ENCODE measurements at regions not wholly inside any gene's neighbourhood (a gene's known extent, or its start where the extent isn't known, plus 50 kb on each side); places are given as distances from the start of the nearest gene placed in this dataset.

DNA sequence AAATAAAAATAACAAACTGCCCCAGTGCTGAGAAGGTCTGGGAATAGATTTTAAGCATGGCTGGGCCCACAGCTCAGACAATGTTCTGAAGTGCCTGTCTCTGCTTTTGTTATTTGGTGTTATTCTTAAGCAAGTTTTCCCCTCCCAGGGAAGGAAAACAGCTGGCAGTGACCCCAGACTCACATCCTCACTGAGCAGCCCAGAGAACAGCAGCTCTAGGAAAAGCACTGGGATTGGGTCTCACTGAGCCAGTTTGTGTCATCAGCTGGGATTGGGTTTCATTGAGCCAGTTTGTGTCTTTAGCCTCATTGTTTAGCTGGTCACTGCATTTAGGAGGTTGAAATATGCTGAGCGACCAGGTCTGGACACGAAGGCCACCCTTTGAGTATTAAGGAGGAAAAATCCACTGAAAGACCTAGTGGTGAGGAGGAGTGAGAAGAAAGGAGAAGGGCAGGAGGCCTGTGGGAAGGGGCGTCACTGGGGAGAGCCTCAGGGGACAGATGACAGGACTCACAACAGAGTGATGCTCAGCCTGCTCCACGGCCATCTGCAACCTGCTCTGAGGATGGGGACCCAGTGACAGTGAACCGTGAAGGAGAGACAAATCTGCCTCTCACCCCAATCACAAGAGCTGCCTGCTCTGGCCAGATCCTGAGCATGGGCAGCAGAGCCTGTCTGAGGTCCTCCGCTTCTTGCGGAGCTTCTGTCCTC, 103.8 kb downstream of the TOMM20 start:
- Histone ChIP-seq H3K4me1 (replicated peaks in 1 of 2; ENCODE audit: control insufficient read depth in 2 of 2, insufficient read depth in 2 of 2, low read length in 2 of 2) (peaks cover 0 to 13% of the 10 kb centered on the region in 2 experiments; a peak in 4 of 5 replicates), H3K79me2 (ENCODE audit: control insufficient read depth, insufficient read depth, low read length) (no peaks in the 10 kb centered on the region), H3K27me3 (ENCODE audit: control insufficient read depth in 2 of 2, insufficient read depth in 2 of 2, low read length in 2 of 2) (no peaks in the 10 kb centered on the region), H3K36me3 (ENCODE audit: control insufficient read depth, insufficient read depth, low read length) (no peaks in the 10 kb centered on the region), H3K27ac (ENCODE audit: extremely low read depth, low read depth, low read length) (no peak overlapping the region), H3K4me2 (ENCODE audit: insufficient read depth, low read length) (no peak overlapping the region), H3K9ac (ENCODE audit: insufficient read depth in 1 of 2, low read depth in 2 of 2, low read length in 2 of 2) (peak overlapping the region in 1 of 2 experiments; percentile 37; a peak in 1 of 4 replicates), H2AFZ (ENCODE audit: low read depth, low read length) (no peak overlapping the region), H3K4me3 (no peak overlapping the region), H3K9me1 (ENCODE audit: control insufficient read depth, insufficient read depth, low read length) (no peaks in the 10 kb centered on the region), H3K9me3 (replicated peaks; ENCODE audit: control insufficient read depth, insufficient read depth, low read depth, low read length) (peaks cover 4% of the 10 kb centered on the region; the same call in 1 of the 2 replicates), H4K20me1 (replicated peaks; ENCODE audit: control insufficient read depth, insufficient read depth, low read length) (no peaks in the 10 kb centered on the region)
- TF ChIP-seq NRF1 (conservative IDR thresholded peaks at IDR 0.05 in 1 of 2, IDR thresholded peaks at IDR 0.05 in 1 of 2) (0 out of 4 replicates have a peak, but pooled peaks of 1 of the 2 experiments have one; percentile 20), TBP (optimal IDR thresholded peaks at IDR 0.05; ENCODE audit: low read depth, low read length) (no peak)
- DNase-seq (ENCODE audit: extremely low read depth in 1 of 4, low spot score in 3 of 4) (no peak), ATAC-seq (peak; percentile 20; the same call in 2 of the 3 replicates), FAIRE-seq (no peak)
- intact Hi-C loops (cut with micrococcal nuclease) (no loop called here), in situ Hi-C loops (cut with MboI) (no loop called here)
- ChIA-PET POLR2A (interaction anchor here (0.6 to 1.2 kb wide), 3 partner anchors 8 to 45 kb away, joined by 3 to 4 read pairs (median 3); no protein-coding TSS in a partner anchor), CTCF (ENCODE audit: low intra/inter-chr PET ratio) (no interaction called here)
- WGBS (ENCODE audit: insufficient coverage, low coverage, missing lambda C conversion rate) = 36% methylated on average over 7 of the region's 7 CpGs
- no TSS peak for BruUV-seq (replicated peaks)

DNA sequence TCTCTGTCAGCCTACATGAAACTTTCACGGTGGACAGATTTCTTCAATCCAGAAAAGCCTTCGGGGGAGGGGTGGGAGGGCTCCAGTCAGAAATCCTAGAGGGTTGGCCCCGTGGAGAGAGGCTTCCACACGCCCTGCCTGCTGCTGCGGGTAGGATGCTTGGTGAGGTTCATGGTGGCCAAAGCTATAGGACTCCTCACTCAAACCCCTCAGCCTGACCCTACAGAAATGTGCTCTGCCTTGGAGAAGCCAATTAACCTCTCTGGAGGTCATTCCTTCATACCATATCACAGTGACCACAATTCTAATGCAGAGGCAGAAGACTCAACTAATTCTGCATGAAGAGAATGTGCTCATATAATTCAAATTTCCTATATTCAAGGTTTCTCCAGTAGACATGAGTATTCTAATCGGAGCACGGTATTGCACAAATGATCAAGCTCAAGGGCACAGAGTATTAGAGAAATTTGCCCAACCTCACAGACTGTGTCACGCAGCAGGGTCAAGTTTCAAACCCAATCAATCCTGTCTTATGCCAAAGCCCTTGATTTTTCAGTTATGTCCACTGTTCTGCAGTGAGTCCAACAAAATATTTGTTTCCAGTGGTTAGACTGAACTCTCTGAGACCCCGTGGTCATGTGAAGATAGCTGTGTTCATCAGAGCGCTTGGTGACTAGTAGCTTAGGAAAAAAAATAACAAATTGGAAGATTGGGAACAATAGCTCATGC, 104.8 kb downstream of the TOMM20 start:
- intact Hi-C loops (cut with micrococcal nuclease) = no loop called here
- no TSS peak for BruUV-seq (replicated peaks)
- peaks cover 0 to 3% of the 10 kb centered on the region in 2 experiments; a peak in 1 of 5 replicates for H3K27me3 ChIP-seq (ENCODE audit: control insufficient read depth in 2 of 2, insufficient read depth in 2 of 2, low read length in 2 of 2)
- no peak for TF ChIP-seq PRMT5 (CRISPR knock-in tag; IDR thresholded peaks at IDR 0.05)
- TF ChIP-seq YY1 (IDR thresholded peaks at IDR 0.05; ENCODE audit: borderline replicate concordance in 1 of 3, control insufficient read depth in 1 of 3, extremely low read depth in 1 of 3, insufficient read depth in 3 of 3, insufficient read length in 1 of 3, insufficient replicate concordance in 2 of 3, low read depth in 1 of 3, low read length in 2 of 3) = no peak
- TF ChIP-seq, protein P1, sequence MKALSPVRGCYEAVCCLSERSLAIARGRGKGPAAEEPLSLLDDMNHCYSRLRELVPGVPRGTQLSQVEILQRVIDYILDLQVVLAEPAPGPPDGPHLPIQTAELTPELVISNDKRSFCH (CRISPR knock-in tag; IDR thresholded peaks at IDR 0.05) = no peak
- TF ChIP-seq, protein P1 (tag; IDR thresholded peaks at IDR 0.05) = no peak
- TF ChIP-seq, protein P2, sequence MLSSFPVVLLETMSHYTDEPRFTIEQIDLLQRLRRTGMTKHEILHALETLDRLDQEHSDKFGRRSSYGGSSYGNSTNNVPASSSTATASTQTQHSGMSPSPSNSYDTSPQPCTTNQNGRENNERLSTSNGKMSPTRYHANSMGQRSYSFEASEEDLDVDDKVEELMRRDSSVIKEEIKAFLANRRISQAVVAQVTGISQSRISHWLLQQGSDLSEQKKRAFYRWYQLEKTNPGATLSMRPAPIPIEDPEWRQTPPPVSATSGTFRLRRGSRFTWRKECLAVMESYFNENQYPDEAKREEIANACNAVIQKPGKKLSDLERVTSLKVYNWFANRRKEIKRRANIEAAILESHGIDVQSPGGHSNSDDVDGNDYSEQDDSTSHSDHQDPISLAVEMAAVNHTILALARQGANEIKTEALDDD (IDR thresholded peaks at IDR 0.05) = no peak
- no peak for TF ChIP-seq PHF8 (IDR thresholded peaks at IDR 0.05; ENCODE audit: borderline replicate concordance, low read length)
- no peak for TF ChIP-seq TCF7 (IDR thresholded peaks at IDR 0.05; ENCODE audit: borderline replicate concordance)
- no peak for TF ChIP-seq CREB1 (IDR thresholded peaks at IDR 0.05)
- TF ChIP-seq CREB1 (CRISPR knock-in tag; IDR thresholded peaks at IDR 0.05) = no peak

More for the DNA sequence above, 104.8 kb downstream of the TOMM20 start:
- ChIA-PET POLR2A (interaction anchor here (0.6 to 1.8 kb wide), 5 partner anchors 8 to 423 kb away, joined by 3 to 9 read pairs (median 4); no protein-coding TSS in a partner anchor), CTCF (ENCODE audit: low intra/inter-chr PET ratio) (no interaction called here)
- ATAC-seq (no peak), FAIRE-seq (no peak), DNase-seq (ENCODE audit: extremely low read depth in 1 of 4, low spot score in 3 of 4) (no peak)
- no peaks in the 10 kb centered on the region for H4K20me1 ChIP-seq (replicated peaks; ENCODE audit: control insufficient read depth, insufficient read depth, low read length)
- H3K9me1 ChIP-seq (ENCODE audit: control insufficient read depth, insufficient read depth, low read length) = no peaks in the 10 kb centered on the region
- WGBS (ENCODE audit: insufficient coverage, low coverage, missing lambda C conversion rate) = 30% methylated on average over 10 of the region's 10 CpGs
- H3K9me3 ChIP-seq (replicated peaks; ENCODE audit: control insufficient read depth, insufficient read depth, low read depth, low read length) = peaks cover 4% of the 10 kb centered on the region; the same call in 1 of the 2 replicates
- H3K9ac ChIP-seq (ENCODE audit: insufficient read depth in 1 of 2, low read depth in 2 of 2, low read length in 2 of 2) = no peak overlapping the region
- in situ Hi-C loops (cut with MboI) = no loop called here
- H3K79me2 ChIP-seq (ENCODE audit: control insufficient read depth, insufficient read depth, low read length) = no peaks in the 10 kb centered on the region
- H3K4me1 ChIP-seq (replicated peaks in 1 of 2; ENCODE audit: control insufficient read depth in 2 of 2, insufficient read depth in 2 of 2, low read length in 2 of 2) = peaks cover 0 to 13% of the 10 kb centered on the region in 2 experiments; a peak in 4 of 5 replicates
- no peak overlapping the region for H3K27ac ChIP-seq (ENCODE audit: extremely low read depth, low read depth, low read length)
- no peak overlapping the region for H3K4me2 ChIP-seq (ENCODE audit: insufficient read depth, low read length)
- H3K4me3 ChIP-seq = no peak overlapping the region
- no peak overlapping the region for H2AFZ ChIP-seq (ENCODE audit: low read depth, low read length)
- H3K36me3 ChIP-seq (ENCODE audit: control insufficient read depth, insufficient read depth, low read length) = no peaks in the 10 kb centered on the region

Measured in K562 (cell line).